ENCODE measurements at regions not wholly inside any gene's neighbourhood (a gene's known extent, or its start where the extent isn't known, plus 50 kb on each side); places are given as distances from the start of the nearest gene placed in this dataset.
A peak's percentile ranks its signal among the peaks of the same experiment; 100 is the strongest.
"Not testable (repeated sequence)": the region's sequence is repeated elsewhere in the genome, so short reads cannot be mapped to it uniquely, and the experiment has no call there.

DNA sequence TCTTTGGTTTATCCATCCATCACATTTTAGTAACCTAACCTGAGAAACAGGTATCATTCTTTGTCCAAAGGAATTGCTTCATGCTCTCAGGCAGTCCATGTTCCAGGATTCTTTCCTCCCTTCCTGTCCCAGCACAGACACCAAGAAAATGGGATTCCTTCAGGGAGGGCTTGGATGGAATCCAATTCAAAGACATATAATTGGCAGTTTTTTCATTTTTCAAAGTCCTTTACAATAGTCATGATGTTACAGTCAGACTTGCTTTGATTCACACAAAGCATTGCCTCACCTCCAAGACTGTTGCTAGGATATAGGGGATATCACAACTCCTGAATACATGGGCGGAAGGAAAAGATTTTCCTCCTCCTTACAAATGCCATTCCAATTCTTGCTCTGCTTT is 241.4 kb upstream of the ACVR2A start:
- DNase-seq = no peak

DNA sequence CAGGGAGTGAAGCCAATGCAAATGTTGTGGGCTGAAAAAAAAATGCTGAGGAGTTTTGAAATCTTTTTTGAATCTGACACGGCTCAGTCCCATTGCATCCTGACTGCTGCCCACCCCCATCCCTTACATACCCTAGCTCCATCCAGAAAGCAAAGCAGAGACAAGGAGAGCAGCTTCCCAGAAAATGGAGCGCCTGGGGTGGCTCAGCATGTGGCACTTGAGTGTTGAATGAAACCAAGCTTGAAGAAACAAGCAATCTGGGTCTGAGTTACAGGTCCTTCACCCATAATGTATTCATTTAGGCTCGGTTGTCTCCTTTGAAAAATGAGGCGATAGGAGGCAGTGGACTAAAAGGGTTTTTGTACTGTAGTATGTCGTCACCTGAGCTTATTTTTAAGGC is 244.2 kb upstream of the ACVR2A start:
- DNase-seq = no peak

DNA sequence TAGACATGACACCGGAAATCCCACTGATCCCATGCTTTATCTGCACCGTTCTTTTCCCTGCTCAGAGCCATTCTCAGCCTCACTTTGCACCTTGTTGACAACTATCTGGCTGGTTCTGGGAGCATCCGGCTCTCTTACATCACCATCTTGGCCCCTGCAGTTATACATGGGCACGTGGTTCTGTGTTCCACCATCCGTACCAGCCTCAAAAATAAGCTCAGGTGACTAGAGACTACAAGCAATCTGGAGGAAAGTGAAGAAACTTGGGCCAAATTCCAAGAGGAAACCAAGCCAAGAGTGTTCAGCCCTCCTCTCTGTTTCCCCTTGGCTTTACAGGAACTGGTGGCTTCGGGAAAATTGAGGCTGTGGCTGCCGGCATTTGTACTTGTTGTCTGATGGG is 244.6 kb upstream of the ACVR2A start:
- DNase-seq = no peak

DNA sequence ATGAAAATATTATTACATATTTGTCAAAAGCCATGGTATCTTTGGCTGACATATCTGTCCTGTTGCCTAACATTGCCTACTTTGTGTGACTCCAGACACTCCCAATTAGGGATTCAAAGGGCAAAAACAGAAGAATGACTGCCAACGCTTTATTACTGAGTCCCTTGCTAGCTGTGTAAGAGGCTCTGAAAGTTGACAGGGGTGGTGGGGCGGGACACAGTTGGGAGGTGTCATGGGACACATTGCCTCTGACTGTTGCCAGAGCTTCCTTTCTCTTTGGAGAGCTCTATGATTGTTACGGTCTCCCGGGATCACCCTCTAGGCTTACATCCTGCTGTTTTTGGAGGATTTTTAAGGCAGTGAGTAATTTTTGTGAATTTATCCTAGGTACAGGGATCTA is 249.6 kb upstream of the ACVR2A start:
- no peak for DNase-seq

DNA sequence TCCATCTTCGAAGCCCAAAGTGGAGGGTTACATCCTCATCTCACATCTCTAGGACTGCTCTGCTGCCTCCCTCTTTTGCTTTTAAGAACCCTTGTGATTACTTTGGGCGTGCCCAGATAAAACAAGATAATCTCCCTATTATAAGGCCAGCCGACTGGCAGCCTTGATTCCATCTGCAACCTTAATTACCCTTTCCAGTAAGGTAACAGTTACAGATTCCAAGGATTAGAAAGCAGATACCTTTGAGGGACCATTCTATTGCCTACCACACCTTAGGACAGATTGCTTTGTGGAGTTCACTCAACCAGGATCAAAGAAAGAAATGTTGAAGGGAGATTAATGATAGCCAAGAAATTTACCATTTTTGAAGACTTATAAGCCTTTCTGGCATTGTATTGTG is 250.8 kb upstream of the ACVR2A start:
- DNase-seq = no peak

DNA sequence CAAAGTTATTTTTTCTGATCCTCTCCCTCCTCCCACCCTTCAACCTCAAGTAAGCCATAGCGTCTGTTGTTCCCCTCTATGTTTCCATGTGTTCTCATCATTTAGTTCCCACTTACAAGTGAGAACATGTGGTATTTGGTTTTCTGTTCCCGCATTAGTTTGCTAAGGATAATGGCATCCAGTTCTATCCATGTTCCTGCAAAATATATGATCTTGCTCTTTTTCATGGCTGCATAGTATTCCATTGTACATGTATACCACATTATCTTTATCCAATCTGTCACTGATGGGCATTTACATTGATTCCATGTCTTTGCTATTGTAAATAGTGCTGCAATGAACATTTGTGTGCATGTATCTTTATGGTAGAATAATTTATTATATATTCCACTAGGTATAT is 252.0 kb upstream of the ACVR2A start:
- not testable (repeated sequence) for DNase-seq

DNA sequence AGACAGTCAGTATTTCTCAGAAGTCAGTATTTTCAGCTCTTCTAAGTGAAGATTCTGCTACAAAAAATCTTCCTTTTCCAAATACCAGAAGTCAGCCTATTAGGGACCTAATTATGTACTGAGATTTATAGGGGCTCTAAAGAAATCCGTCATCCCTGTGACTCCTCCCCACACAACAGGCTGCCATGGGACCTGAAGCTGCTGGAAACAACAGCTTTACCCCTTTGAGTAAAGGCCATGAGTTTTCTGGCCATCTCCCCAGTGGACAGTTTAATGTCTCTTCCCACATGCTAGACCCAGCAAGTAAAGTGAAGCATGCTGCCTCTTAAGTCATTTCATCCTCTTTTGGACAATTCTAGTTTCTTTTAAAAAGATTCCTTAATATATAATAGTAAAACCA is 255.7 kb upstream of the ACVR2A start:
- DNase-seq = no peak

DNA sequence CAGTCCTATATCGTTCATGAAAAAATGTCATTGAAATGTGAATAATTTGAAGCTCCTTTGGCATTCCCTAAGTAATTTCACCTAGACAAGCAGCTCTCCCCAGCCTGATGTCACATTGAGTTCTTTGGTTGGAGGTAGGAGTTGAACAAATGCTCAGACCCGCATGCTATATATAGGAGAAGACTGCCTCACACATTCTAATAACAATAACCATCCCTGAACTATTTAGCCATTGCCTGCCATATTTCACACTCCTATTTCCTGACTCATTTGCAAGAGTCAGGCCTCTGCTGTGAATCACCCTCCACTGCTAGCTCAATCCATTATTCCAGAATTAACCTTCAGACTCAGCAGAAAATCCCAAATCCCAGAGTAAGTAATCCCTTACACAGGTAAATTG is 256.6 kb upstream of the ACVR2A start:
- peak; percentile 87 for DNase-seq

DNA sequence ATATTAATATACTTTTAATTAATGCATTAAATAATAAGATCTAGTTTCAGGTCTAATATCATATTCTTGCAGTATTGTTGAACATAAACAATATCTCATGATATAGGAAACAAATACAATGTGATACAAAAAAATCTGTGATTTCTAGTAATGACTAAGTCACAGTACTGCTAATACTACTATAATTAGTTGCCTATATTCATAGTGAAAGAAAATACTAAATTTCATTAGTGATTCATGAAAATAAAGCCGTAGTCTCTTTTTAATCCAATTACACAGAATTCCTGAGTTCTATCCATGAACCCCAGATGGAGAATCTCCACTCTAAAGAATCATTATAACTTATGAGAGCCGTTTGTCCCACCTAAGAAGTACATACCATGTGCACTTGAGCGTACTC is 266.3 kb upstream of the ACVR2A start:
- DNase-seq = no peak

DNA sequence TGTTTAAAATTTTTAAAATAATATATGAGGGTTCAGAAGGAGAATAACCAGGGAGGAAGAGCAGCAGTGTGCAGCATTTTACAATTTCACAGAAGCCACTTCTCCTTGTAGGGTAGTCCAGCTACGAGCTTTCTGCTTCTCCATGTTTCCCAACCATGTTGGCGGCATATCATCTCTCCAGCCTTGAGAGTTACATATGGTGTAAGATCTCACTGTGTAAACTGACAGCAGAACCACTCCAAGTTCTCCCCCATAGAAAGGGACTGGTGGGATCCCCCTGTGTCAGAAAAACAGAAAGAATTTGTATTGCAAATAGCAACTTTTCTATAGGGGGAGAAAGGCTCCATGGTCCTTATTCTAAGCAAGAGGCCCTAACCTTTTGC is 266.8 kb upstream of the ACVR2A start:
- DNase-seq = no peak

DNA sequence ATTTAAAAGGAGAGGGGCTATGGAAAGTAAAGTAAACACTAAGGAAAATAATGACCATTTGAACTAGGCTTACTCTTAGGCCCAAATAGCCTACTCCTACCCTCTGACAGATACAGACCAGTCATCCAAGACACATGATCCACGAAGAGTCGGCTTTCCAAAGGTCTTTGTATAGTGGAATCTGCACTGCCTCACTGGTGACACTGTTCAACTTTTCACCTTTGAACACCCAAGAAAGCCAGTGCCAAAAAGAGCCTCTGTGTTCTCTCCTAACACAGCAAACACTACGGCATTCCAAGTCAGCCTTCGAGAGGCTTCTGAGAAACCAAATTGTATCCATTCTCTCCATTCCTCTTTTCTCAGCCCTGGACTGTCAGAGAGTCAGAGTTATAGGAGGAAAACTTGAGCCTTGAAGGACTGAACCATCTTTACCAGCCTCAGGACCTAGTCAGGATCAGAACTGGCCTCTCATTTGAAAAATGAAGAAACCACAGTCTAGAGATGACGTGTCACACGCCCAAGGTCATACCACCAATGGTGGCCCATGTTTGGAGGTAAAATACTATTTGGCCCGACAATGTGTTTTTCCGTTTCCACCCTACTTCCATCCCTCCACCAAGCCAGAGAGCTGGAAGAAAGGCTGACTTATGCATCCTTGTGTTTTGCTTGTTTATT is 267.4 kb upstream of the ACVR2A start:
- no peak for DNase-seq

DNA sequence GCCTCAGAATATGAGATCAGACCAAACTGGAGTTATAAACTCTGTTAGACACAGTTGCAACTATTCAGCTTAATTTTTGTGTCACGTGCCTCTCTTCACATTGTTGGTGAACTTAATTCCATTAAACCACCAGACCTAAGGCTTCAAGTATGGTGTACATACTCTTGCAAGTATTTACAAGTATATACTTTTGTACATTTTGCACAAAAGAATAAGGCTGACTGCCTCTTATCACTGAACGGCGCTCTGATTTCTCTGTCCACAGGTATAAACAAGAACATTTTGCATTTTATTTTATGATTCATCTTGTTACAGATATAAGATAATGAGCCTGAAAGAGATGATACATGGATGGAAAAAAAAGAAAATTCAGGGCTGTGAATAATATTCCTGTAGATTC is 269.7 kb upstream of the ACVR2A start:
- DNase-seq = no peak

DNA sequence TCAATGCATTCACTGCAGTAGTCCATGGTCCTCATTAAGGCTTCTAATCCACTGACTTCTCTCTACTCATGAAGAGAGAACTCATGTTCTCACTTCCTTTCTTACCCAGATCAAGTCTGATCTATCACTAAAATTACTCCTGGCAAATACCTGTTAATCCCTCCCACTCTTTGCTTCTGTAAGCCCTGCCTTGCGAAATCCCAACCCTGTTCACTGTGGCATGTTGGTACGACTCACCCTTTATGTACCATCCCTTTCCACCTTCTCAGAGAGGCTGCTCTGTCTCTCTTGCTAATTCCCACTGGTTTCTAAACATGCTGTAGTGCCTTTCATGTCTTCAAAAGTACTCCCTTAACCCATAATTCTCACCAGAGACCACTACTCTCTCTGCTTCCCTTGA is 272.2 kb upstream of the ACVR2A start:
- DNase-seq = no peak

DNA sequence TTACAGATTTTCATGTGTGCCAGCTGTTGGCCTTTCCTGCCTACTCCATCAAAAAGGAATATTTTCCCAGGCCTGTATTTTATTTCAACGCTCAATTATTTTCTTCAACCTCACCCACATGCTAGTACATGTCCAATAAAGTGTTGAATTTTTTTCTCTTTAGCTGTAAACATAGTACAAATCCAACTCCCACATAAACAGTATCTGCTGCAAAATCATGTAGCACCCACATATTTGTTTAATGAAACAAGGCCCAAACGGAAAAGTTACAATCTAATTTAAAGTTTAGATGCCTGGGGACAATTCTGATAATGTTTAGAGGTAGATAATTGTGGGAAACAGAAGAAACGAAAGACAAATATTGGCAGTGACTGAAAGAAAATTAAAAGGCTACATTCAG is 275.4 kb upstream of the ACVR2A start:
- no peak for DNase-seq

DNA sequence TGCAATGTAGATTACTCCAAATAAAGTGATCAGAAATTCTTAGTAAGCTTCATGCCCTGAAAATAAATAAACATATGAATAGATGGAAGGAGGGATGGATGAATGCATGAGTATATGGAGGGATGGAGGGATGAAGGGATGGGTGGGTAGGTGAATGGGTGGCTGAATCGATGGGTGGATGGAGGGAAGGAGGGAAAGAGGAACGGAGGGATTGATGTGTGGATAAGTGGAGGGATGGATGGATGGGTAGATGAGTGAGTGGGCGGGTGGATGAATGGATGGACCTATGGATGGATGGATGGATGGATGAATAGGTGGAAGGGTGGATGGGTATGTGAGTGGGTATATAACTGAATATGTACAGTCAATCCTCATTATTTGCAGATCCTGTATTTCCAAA is 276.7 kb upstream of the ACVR2A start:
- DNase-seq = no peak

DNA sequence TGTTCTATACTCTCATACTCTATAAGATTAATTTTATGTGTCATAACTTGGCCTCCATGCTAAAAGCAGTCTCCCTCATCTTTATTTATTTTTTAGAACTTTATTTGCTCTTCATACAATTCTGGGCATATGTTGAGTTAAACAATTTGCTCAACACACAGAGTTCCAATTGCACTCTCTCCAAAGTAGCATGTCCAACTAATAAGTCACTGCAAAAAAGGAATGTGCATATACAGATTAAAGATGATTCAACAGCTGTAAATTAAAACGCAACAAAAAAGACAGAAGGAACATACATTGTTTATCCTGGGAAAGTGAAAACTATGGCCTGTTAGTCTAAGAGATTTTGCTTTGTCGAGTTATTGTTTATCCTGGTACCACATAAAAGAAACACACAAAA is 277.7 kb upstream of the ACVR2A start:
- DNase-seq = peak; percentile 45

DNA sequence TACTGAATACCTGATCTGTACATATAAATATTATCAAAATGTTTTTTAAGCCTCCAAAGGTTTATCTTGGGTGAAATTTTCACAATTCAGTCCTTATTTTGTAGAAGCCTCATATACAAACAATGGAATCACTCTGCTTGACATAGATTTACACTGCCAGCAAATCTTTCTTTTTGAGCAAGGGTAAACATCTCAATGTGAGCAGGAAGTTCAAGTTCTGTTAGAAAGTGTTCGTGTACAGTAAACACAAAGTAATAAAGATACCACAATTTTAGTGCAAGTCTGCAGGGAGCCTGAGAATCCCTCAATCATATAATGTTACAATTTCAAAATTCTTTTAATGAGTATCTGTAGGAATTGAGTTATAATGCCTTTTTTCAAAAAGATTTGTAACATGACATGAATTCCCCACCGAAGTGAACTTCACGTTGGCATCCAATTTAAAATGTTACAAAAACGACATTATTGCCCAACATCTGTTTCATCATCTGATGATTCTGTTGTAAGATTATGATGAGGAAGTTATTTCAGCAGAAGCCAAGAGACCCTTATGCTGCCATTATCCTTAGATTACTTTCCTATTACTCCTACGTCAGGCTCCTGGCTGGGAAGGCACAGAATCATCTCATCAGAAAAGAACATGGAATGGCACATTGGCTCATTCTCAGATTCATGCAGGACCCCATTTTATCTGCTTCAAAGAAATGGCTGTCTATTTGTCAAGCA is 283.9 kb upstream of the ACVR2A start:
- DNase-seq = no peak

DNA sequence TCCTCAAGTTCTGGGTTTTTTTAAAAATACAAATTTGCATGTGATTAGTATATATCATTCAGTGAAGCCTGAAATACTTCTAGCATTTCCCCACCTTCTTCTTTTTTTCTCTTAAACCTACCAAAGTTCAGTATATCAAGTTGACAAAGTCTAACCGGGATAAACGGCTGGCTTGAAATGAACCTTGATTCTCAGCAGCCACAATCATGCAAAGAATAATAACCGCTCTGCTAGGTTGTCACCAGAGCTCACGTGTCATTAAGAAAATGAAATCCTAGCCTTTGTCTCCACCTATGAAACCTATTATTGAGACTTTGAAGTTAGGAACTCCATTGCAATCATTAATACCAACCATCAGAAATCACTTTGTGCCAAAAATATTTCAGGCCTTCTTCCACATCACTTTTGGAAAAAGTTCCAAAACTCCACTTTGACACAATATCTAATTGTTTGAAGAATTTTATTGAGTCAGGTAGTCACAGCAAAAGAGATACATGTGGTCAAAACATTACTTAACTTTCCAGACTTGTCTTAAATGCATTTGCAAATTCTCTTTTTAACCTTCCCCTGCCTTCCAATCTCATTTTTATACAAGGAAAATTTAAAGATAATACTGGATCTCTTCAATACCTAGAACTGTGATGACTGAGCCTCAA is 285.6 kb upstream of the ACVR2A start:
- DNase-seq = no peak

DNA sequence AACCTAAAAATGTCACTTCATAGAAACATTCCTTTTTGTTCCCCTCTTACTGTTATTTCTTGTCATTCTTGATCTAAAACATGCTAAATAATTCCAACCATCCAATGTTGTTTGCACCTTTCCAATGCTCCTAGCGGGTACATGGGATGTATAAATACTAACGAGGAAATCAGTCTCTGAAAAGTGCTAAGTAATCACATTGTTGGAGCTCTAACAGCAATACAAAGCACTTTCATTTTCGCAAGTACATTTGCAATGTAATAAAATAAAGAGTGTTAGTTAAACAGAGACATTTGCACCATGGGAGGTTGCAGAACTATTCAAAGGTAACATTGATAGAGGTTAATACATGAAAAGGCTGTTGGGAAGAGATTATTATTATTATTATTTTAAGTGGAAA is 286.2 kb upstream of the ACVR2A start:
- DNase-seq = no peak

DNA sequence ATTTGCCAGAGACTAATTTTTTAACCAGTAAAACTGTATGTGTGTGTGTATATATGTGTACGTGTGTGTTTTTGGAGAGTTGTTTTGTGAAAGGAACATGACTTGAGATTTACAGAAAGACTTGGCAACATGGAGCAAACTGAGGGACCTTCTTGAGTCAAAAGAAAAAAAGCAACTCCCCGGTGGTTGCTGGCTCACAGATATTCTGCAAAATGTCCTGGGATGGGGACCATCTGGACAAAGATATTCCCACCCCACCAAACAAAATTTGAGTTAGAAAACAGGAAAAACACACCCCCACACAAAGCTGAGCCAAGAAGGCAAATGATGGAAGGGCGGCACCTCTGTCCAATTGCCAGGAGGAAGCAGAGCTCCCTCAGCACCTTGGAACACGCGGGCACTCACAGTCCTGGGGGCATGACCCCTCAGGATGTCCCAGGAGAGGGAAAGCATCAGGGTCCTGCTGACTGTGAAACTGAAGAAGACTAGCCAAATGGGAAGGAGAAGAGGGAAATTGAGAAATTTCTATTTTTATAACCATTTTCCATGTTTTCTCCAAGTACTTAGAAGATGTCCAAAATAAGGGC is 290.2 kb upstream of the ACVR2A start:
- no peak for DNase-seq

DNA sequence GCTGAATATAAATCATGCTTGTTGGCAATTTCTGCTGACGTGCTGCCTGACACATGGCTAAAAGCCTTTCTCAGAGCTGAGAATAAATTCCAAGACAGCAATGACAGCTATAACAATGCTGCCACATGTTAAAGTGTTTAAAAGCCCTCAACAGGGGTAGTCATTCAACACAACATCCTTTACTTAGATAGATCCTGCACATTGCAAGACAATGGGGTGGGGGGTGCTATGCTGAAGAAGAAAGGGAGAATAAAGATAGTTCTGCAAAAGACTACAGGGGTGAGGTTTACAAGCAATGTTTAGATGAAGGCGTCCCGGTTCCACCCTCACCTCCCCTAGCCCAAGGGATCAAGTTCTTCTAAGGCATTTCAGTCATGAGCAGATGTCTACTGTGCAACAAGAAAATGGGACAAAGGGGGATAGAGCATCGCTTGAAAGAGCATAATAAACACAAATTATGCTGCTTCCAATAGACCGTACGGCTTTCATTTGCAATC is 291.0 kb upstream of the ACVR2A start:
- DNase-seq = no peak

DNA sequence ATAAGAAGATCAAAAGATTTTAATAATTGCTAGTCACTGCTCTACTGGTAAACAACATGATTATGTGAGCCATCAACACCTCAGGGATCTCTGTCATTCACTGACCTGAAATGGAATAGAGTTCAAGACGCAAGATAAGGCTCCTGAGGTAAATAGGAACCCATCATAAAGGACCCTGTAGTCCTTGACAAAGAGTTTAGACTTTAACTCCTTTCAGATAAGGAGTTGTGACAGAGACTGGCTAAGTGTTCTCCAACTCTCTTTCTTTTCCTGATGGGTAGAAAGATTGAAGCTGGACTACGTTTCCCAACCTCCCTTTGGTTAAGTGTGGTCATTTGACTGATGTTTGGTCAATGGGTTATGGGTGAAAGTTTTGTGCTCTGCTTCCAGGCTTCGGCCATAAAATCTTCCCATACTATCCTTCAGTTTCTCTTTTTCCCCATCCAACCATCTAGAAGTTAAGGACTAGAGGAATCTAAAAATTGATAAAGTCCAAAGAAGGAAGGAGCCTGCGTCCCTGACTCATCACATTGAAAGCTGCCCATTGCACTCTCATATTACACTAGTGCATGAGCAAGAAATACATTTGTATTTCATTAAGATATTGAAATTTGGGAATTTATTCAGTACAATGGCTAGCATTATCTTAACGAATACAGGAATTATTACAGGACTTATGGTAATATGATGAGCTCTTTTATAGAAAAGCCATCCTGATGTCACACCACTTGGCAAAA is 293.7 kb upstream of the ACVR2A start:
- no peak for DNase-seq

DNA sequence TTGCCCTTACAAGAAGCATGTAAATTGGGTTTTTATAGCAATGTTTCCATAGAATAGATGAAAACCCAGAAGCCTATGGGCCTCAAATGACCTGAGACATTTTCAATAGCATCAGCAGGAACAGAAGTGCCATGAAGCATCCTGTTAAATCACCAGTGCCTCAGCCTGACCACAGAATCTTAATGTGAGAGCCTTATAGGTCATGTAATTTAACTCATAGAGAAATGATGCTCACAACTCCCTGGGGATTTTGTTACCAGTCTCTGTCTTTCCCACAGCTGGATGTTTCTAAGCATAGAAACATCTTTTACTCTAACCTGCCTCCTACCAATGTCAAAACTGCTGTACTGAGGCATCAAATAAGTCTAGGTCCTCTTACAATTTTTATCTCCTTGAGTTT is 295.8 kb upstream of the ACVR2A start:
- DNase-seq = peak; percentile 13
